ENCODE measurements at regions not wholly inside any gene's neighbourhood (a gene's known extent, or its start where the extent isn't known, plus 50 kb on each side); places are given as distances from the start of the nearest gene placed in this dataset.
"Not testable (repeated sequence)": the region's sequence is repeated elsewhere in the genome, so short reads cannot be mapped to it uniquely, and the experiment has no call there.

DNA sequence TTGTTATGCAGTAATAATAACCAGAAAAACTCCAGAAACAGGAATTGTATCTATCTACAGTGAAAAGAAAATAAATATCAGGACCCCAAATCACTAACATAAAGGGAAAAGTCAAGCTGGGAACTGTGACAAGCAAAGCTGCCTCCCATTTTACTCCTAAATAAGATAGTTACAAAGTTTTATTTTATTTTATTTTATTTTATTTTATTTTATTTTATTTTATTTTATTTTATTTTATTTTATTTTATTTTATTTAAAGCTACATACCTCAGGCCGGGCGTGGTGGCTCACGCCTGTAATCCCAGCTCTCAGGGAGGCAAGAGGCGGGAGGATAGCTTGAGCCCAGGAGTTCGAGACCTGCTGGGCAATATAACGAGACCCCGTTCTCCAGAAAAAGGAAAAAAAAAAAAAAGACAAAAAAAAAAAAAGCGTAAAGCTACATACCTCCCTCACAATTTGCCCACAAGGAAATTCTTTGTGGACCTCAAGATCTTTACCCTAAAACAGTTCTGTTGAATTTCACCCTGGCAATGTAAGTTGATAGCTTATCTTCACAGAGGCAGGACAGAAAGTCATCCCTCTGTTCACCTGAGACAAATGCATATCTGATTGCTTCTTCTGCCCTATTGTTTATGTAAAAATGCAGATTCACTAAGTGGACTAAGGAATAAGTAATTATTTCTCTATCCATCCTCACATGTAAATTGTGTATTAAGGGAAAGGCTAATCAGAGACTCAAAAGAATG is 115.3 kb downstream of the OR2B2 start:
- TF ChIP-seq, protein P1, sequence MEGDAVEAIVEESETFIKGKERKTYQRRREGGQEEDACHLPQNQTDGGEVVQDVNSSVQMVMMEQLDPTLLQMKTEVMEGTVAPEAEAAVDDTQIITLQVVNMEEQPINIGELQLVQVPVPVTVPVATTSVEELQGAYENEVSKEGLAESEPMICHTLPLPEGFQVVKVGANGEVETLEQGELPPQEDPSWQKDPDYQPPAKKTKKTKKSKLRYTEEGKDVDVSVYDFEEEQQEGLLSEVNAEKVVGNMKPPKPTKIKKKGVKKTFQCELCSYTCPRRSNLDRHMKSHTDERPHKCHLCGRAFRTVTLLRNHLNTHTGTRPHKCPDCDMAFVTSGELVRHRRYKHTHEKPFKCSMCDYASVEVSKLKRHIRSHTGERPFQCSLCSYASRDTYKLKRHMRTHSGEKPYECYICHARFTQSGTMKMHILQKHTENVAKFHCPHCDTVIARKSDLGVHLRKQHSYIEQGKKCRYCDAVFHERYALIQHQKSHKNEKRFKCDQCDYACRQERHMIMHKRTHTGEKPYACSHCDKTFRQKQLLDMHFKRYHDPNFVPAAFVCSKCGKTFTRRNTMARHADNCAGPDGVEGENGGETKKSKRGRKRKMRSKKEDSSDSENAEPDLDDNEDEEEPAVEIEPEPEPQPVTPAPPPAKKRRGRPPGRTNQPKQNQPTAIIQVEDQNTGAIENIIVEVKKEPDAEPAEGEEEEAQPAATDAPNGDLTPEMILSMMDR (conservative IDR thresholded peaks at IDR 0.05 in 1 of 2, IDR thresholded peaks at IDR 0.05 in 1 of 2; ENCODE audit: low read depth in 1 of 2, low read length in 2 of 2) = not testable (repeated sequence)
- TF ChIP-seq EZH2 (IDR thresholded peaks at IDR 0.05; ENCODE audit: low read length, missing control alignments) = not testable (repeated sequence)
